VCaP (cell line): ENCODE measurements at regions not wholly inside any gene's neighbourhood (a gene's known extent, or its start where the extent isn't known, plus 50 kb on each side); places are given as distances from the start of the nearest gene placed in this dataset.

Source experiments
- H3K27ac ChIP-seq: fragments of 450-650 bp; 2 replicates; pipeline ENCODE4 v1.5.1; 2017
- TF ChIP-seq, protein P1 (sequence below): fragments of 450-650 bp; conservative IDR thresholded peaks from 2 replicates; pipeline ENCODE4 v1.5.1; 2017; ENCODE audit warnings: mild to moderate bottlenecking, moderate library complexity

- no peak overlapping the region for H3K27ac ChIP-seq
- TF ChIP-seq, protein P1, sequence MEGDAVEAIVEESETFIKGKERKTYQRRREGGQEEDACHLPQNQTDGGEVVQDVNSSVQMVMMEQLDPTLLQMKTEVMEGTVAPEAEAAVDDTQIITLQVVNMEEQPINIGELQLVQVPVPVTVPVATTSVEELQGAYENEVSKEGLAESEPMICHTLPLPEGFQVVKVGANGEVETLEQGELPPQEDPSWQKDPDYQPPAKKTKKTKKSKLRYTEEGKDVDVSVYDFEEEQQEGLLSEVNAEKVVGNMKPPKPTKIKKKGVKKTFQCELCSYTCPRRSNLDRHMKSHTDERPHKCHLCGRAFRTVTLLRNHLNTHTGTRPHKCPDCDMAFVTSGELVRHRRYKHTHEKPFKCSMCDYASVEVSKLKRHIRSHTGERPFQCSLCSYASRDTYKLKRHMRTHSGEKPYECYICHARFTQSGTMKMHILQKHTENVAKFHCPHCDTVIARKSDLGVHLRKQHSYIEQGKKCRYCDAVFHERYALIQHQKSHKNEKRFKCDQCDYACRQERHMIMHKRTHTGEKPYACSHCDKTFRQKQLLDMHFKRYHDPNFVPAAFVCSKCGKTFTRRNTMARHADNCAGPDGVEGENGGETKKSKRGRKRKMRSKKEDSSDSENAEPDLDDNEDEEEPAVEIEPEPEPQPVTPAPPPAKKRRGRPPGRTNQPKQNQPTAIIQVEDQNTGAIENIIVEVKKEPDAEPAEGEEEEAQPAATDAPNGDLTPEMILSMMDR = no peak
These were observed 69.5 kb upstream of the TUSC7 start for GRCh38 chr3:116640109-116640508.

DNA sequence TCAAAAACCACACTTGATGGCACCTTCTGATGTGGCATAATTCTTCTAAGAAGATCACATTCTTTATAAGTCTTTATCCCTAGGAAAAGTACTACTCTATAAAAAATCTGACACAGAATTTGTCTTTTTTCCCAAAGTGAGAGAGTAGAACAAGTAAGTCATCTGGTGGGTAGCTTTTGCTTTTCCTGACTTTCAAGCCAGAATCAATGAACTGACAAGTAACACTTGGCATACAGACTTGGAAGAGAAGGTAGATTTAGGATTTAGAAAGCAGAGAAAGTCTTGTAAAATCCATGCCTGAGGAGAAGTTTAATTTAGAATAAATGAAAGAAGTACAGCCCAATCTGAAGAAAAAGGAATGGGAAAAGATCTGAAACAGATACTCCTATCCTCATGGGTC is 66.6 kb upstream of the TUSC7 start:
- H3K27ac ChIP-seq = no peak overlapping the region
- TF ChIP-seq, protein P1 = no peak

DNA sequence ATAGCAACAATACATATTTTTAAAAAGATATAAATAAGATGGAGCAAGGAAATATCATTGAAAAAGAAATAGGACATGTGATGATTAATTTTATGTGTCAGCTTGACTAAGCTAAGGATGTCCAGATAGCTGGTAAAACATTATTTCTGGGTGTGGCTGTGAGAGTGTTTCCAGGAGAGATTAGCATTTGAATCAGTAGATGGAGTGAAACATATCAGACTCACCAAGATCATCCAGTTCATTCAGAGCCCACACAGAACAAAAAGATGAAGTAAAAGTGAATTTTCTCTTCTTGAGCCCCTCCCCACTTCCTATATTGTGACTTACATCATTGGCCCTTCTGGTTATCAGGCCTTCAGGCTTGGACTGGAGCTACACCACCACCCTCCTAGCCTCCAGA is 61.6 kb upstream of the TUSC7 start:
- TF ChIP-seq, protein P1 = no peak
- no peak overlapping the region for H3K27ac ChIP-seq
